Skeletal muscle tissue (tissue), 3 donors: ENCODE measurements at regions not wholly inside any gene's neighbourhood (a gene's known extent, or its start where the extent isn't known, plus 50 kb on each side); places are given as distances from the start of the nearest gene placed in this dataset.
"Not testable (repeated sequence)": the region's sequence is repeated elsewhere in the genome, so short reads cannot be mapped to it uniquely, and the experiment has no call there.

Source experiments
- H3K27ac ChIP-seq: one replicate; pipeline ENCODE4 v1.7.0; 2013; ENCODE audit warnings: mild to moderate bottlenecking, low read depth, low read length, inconsistent platforms
- H3K27me3 ChIP-seq, 3 donors: one replicate each; pipeline ENCODE4 v1.7.0; 2013; ENCODE audit warnings: low read length in 3 of 3; ENCODE audit not compliant: control insufficient read depth in 3 of 3, insufficient read depth in 3 of 3
- H3K36me3 ChIP-seq, 3 donors: one replicate each; pipeline ENCODE4 v1.7.0; 2013; ENCODE audit warnings: low read length in 3 of 3; ENCODE audit not compliant: control insufficient read depth in 3 of 3, insufficient read depth in 3 of 3
- H3K4me1 ChIP-seq, 3 donors: one replicate each; pipeline ENCODE4 v1.7.0; 2013; ENCODE audit warnings: low read length in 3 of 3, mild to moderate bottlenecking in 3 of 3; ENCODE audit not compliant: control insufficient read depth in 3 of 3, insufficient read depth in 3 of 3
- H3K4me3 ChIP-seq, 3 donors: one replicate each; pipeline ENCODE4 v1.7.0; 2013; ENCODE audit warnings: low read length in 3 of 3
- H3K9ac ChIP-seq, 3 donors: one replicate each; pipeline ENCODE4 v1.7.0; 2013; ENCODE audit warnings: low read length in 3 of 3, mild to moderate bottlenecking in 3 of 3, moderate library complexity in 2 of 3, low read depth in 1 of 3
- H3K9me3 ChIP-seq, 3 donors: one replicate each; pipeline ENCODE4 v1.7.0; 2013; ENCODE audit warnings: low read length in 3 of 3; ENCODE audit not compliant: control insufficient read depth in 3 of 3
- donor health status: Osteomylitis.

- peaks cover 25 to 31% (median 27%) of the 10 kb centered on the region in 3 donors for H3K4me1 ChIP-seq
- H3K9ac ChIP-seq, result no peak overlapping the region
- no peaks in the 10 kb centered on the region for H3K9me3 ChIP-seq
- H3K36me3 ChIP-seq, result no peaks in the 10 kb centered on the region
- H3K27ac ChIP-seq, result peak overlapping the region; percentile 50
- H3K4me3 ChIP-seq, result no peak overlapping the region
- peaks cover 0 to 2% (median 0%) of the 10 kb centered on the region in 3 donors for H3K27me3 ChIP-seq
Measured at GRCh38 chr3:72270072-72270681, 485.2 kb upstream of the PROK2 start.

- Histone ChIP-seq H3K27ac (peak overlapping the region; percentile 50), H3K4me3 (no peak overlapping the region), H3K27me3 (peaks cover 0 to 2% (median 0%) of the 10 kb centered on the region in 3 donors), H3K4me1 (peaks cover 20 to 25% (median 25%) of the 10 kb centered on the region in 3 donors), H3K36me3 (no peaks in the 10 kb centered on the region), H3K9ac (no peak overlapping the region), H3K9me3 (no peaks in the 10 kb centered on the region)
Measured at GRCh38 chr3:72269475-72269874, 484.5 kb upstream of the PROK2 start.

- H3K4me3 ChIP-seq, H3K9ac ChIP-seq, H3K27me3 ChIP-seq, H3K9me3 ChIP-seq, H3K27ac ChIP-seq, H3K36me3 ChIP-seq: not testable (repeated sequence)
- H3K4me1 ChIP-seq, result peaks cover 19 to 26% (median 22%) of the 10 kb centered on the region in 3 donors
Measured at GRCh38 chr3:72266921-72267524, 482.1 kb upstream of the PROK2 start.

- H3K4me1 ChIP-seq, result peaks cover 16 to 30% (median 21%) of the 10 kb centered on the region in 3 donors
- no peaks in the 10 kb centered on the region for H3K9me3 ChIP-seq
- H3K27ac ChIP-seq, result no peak overlapping the region
- no peaks in the 10 kb centered on the region for H3K27me3 ChIP-seq
- no peak overlapping the region for H3K9ac ChIP-seq
- no peaks in the 10 kb centered on the region for H3K36me3 ChIP-seq
- H3K4me3 ChIP-seq, result no peak overlapping the region
Measured at GRCh38 chr3:72266016-72266370, 481.0 kb upstream of the PROK2 start.

- peaks cover 0 to 3% (median 0%) of the 10 kb centered on the region in 3 donors for H3K27me3 ChIP-seq
- H3K9me3 ChIP-seq, result no peaks in the 10 kb centered on the region
- peaks cover 11 to 25% (median 18%) of the 10 kb centered on the region in 3 donors for H3K4me1 ChIP-seq
- H3K9ac ChIP-seq, result no peak overlapping the region
- H3K36me3 ChIP-seq, result no peaks in the 10 kb centered on the region
- H3K27ac ChIP-seq, result no peak overlapping the region
- no peak overlapping the region for H3K4me3 ChIP-seq
Measured at GRCh38 chr3:72265256-72266015, 480.5 kb upstream of the PROK2 start.

GRCh38 chr3:72263223-72263990 is 478.5 kb upstream of the PROK2 start:
- Histone ChIP-seq H3K9ac (no peak overlapping the region), H3K27me3 (peaks cover 0 to 7% (median 6%) of the 10 kb centered on the region in 3 donors), H3K9me3 (no peaks in the 10 kb centered on the region), H3K4me3 (no peak overlapping the region), H3K27ac (no peak overlapping the region), H3K36me3 (no peaks in the 10 kb centered on the region), H3K4me1 (peaks cover 2 to 16% (median 5%) of the 10 kb centered on the region in 3 donors)

- H3K9me3 ChIP-seq, result no peaks in the 10 kb centered on the region
- no peak overlapping the region for H3K4me3 ChIP-seq
- H3K4me1 ChIP-seq, result peaks cover 2 to 16% (median 5%) of the 10 kb centered on the region in 3 donors
- H3K36me3 ChIP-seq, result no peaks in the 10 kb centered on the region
- peaks cover 0 to 9% (median 7%) of the 10 kb centered on the region in 3 donors for H3K27me3 ChIP-seq
- H3K9ac ChIP-seq, result no peak overlapping the region
- no peak overlapping the region for H3K27ac ChIP-seq
Measured at GRCh38 chr3:72262736-72263135, 477.8 kb upstream of the PROK2 start.

GRCh38 chr3:72261566-72262564 is 476.9 kb upstream of the PROK2 start:
- no peaks in the 10 kb centered on the region for H3K9me3 ChIP-seq
- peaks cover 2 to 16% (median 5%) of the 10 kb centered on the region in 3 donors for H3K4me1 ChIP-seq
- H3K27me3 ChIP-seq, result peaks cover 0 to 13% (median 7%) of the 10 kb centered on the region in 3 donors
- H3K9ac ChIP-seq, result no peak overlapping the region
- no peak overlapping the region for H3K4me3 ChIP-seq
- no peak overlapping the region for H3K27ac ChIP-seq
- no peaks in the 10 kb centered on the region for H3K36me3 ChIP-seq

- Histone ChIP-seq H3K4me1 (peaks cover 6 to 23% (median 12%) of the 10 kb centered on the region in 3 donors), H3K4me3 (no peak overlapping the region), H3K27me3 (peaks cover 0 to 15% (median 10%) of the 10 kb centered on the region in 3 donors), H3K36me3 (no peaks in the 10 kb centered on the region), H3K9me3 (no peaks in the 10 kb centered on the region), H3K27ac (no peak overlapping the region), H3K9ac (no peak overlapping the region)
Measured at GRCh38 chr3:72260588-72260910, 475.6 kb upstream of the PROK2 start.
